ENCODE measurements at regions not wholly inside any gene's neighbourhood (a gene's known extent, or its start where the extent isn't known, plus 50 kb on each side); places are given as distances from the start of the nearest gene placed in this dataset.

DNA sequence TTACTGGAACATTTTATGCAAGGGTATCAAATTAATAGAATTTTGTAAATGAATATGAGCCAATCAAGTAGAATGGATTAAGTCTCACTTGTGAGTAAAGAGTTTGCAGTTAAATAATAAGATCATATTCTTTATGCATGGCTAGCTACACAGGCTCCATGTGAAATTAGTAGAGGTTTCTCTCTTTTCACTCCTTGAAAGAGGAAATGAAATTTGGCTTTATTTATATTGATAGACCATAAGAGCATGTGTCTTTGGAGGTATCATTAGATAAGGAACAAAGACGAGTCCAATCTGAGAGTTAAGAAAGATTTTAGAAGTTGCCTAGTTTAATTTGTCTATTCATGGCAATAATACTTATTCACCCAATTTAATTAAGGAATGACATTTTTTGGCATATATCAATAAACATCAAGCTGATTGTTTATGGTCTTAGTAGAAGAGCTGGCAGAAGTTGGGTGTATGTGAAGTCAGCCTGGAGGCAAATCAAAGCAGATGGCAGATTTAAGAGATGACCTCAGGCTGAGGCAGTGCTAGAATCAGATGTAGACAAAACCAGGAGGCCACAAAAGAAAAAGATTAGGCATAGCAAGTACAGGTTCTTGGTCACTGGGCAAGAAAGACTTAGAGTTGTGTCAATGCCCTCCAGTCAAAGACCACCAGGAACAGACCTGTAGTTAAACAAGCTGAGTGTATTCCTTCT is 406.5 kb upstream of the ARHGEF26 start:
- Histone ChIP-seq H3K9me3 (no peaks in the 10 kb centered on the region), H3K27me3 (no peaks in the 10 kb centered on the region), H3K36me3 (no peaks in the 10 kb centered on the region), H3K4me3 (no peak overlapping the region), H3K9ac (ENCODE audit: low read depth in 2 of 2, low read length in 2 of 2) (no peak overlapping the region), H3K4me1 (no peaks in the 10 kb centered on the region), H3K27ac (no peak overlapping the region)
- DNase-seq, result no peak
- intact Hi-C loops (cut with DNase I), result no loop called here
- TF ChIP-seq, protein P1, sequence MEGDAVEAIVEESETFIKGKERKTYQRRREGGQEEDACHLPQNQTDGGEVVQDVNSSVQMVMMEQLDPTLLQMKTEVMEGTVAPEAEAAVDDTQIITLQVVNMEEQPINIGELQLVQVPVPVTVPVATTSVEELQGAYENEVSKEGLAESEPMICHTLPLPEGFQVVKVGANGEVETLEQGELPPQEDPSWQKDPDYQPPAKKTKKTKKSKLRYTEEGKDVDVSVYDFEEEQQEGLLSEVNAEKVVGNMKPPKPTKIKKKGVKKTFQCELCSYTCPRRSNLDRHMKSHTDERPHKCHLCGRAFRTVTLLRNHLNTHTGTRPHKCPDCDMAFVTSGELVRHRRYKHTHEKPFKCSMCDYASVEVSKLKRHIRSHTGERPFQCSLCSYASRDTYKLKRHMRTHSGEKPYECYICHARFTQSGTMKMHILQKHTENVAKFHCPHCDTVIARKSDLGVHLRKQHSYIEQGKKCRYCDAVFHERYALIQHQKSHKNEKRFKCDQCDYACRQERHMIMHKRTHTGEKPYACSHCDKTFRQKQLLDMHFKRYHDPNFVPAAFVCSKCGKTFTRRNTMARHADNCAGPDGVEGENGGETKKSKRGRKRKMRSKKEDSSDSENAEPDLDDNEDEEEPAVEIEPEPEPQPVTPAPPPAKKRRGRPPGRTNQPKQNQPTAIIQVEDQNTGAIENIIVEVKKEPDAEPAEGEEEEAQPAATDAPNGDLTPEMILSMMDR (IDR thresholded peaks at IDR 0.05), result no peak

DNA sequence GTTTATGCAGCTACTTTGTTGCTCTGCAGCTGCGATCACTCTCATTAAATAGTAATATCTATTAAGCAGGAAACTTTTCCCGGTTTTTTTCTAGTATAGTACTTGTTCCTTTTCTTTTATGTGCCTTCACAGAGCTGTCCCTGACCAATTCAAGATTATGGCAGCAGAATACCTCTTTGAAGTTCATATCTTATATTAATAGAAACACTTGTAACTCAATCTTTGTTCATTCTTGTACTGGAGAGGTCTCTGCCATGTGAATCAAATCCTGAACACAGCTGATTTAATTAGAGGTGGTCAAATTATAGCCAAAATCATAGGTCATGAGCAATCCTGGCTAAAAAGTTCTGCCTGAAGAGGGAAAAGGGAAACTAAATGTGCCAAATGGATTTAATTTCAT is 399.0 kb upstream of the ARHGEF26 start:
- no peak overlapping the region for H3K9ac ChIP-seq (ENCODE audit: low read depth in 2 of 2, low read length in 2 of 2)
- H3K9me3 ChIP-seq, result no peaks in the 10 kb centered on the region
- intact Hi-C loops (cut with DNase I), result no loop called here
- H3K27ac ChIP-seq, result no peak overlapping the region
- H3K4me1 ChIP-seq, result no peaks in the 10 kb centered on the region
- no peak for DNase-seq
- TF ChIP-seq, protein P1 (IDR thresholded peaks at IDR 0.05), result no peak
- H3K27me3 ChIP-seq, result no peaks in the 10 kb centered on the region
- H3K4me3 ChIP-seq, result no peak overlapping the region
- H3K36me3 ChIP-seq, result no peaks in the 10 kb centered on the region

DNA sequence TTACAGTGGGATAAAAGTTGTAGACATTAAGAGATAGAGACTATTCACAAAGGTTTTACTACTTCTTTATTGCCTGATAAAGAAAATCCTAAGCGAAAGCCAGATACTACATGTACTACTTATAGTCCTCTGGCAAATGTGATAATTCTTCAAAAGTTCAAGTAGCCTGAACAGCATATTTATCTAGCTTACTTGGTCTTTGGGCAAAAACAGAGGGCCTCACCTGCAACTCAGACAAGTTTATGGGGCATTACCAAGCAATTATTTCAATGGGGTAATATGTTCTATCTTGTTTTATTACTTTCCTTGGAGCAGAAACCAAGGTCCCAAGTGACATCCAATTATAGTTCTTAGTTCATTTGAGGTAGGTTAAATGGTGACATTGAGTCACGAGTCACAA is 390.1 kb upstream of the ARHGEF26 start:
- H3K9me3 ChIP-seq, result no peaks in the 10 kb centered on the region
- no peaks in the 10 kb centered on the region for H3K36me3 ChIP-seq
- no peak overlapping the region for H3K27ac ChIP-seq
- no peaks in the 10 kb centered on the region for H3K27me3 ChIP-seq
- H3K9ac ChIP-seq (ENCODE audit: low read depth in 2 of 2, low read length in 2 of 2), result no peak overlapping the region
- no peaks in the 10 kb centered on the region for H3K4me1 ChIP-seq
- TF ChIP-seq, protein P1 (IDR thresholded peaks at IDR 0.05), result no peak
- DNase-seq, result no peak
- intact Hi-C loops (cut with DNase I), result no loop called here
- no peak overlapping the region for H3K4me3 ChIP-seq

DNA sequence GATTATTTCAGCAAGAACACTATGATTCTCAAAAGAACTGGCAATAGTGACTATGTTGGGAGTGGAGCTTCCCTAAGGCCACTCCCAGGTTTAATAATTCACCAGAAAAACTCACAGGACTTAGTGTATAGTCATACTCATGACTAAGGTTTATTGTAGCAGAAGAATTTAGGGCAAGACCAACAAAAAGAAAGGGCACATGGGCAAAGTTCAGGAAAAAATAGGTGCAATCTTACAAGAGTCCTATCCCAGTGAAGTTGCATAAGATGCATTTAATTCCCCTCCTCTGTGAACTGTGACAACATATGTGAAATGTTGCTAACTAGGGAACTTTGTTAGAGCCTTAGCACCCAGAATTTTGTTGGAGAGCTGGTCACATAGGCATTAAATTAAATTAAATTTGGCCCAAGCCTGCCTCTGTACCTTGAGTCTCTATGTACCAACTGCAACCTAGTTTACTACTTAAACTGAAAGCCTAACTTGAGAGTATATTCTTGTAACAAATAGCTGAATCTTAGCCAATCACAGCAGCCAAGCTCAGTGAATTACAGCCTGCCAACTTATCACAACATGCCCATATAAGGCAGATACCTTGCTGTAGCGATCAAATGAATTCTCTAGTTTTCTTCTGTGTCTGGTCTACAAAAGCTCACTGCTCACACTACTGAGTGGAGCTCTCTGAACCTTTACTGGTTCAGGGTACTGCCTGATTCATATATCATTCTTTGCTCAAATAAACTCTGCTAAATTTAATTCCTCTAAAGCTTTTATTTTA is 386.2 kb upstream of the ARHGEF26 start:
- TF ChIP-seq, protein P1 (IDR thresholded peaks at IDR 0.05), result no peak
- Histone ChIP-seq H3K4me3 (no peak overlapping the region), H3K9ac (ENCODE audit: low read depth in 2 of 2, low read length in 2 of 2) (peak overlapping the region in 1 of 2 donors; percentile 62), H3K4me1 (no peaks in the 10 kb centered on the region), H3K36me3 (no peaks in the 10 kb centered on the region), H3K27ac (peak overlapping the region; percentile 77), H3K27me3 (no peaks in the 10 kb centered on the region), H3K9me3 (no peaks in the 10 kb centered on the region)
- intact Hi-C loops (cut with DNase I), result no loop called here
- peak; percentile 47 for DNase-seq

DNA sequence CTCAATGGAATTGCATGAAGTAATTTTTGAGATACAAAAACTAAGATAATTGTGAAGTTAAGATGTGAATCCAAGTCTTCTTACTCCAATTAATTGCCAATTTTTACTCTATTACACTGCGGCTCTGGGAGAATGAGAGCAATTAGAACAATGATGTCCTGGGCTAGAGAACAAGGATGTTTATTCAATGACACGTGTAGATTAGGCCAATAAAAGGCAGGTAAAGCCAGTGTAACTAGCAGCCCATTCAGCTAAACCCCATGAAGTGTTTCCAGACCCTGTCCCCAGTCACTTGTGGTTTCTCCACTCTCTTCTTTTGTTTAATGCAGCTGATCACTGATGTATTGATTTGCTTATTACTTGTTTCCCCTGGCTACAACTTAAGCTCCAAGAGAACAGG is 381.1 kb upstream of the ARHGEF26 start:
- intact Hi-C loops (cut with DNase I), result no loop called here
- Histone ChIP-seq H3K9me3 (no peaks in the 10 kb centered on the region), H3K4me3 (no peak overlapping the region), H3K4me1 (no peaks in the 10 kb centered on the region), H3K36me3 (no peaks in the 10 kb centered on the region), H3K27me3 (no peaks in the 10 kb centered on the region), H3K9ac (ENCODE audit: low read depth in 2 of 2, low read length in 2 of 2) (no peak overlapping the region), H3K27ac (no peak overlapping the region)
- TF ChIP-seq, protein P1 (IDR thresholded peaks at IDR 0.05), result no peak
- no peak for DNase-seq

Data from colonic mucosa (tissue), 4 donors.